Psoas muscle (tissue), 7 donors: ENCODE measurements at regions not wholly inside any gene's neighbourhood (a gene's known extent, or its start where the extent isn't known, plus 50 kb on each side); places are given as distances from the start of the nearest gene placed in this dataset.

Source experiments
- ATAC-seq, 4 donors: fragments of 200-7000 bp; cut with Tn5 transposase; one replicate each; pipeline ENCODE4 v1.9.1; 2020; ENCODE audit warnings: moderate library complexity in 3 of 4, mild to moderate bottlenecking in 2 of 4
- DNase-seq, 2 donors: peaks; one replicate each; pipeline ENCODE4 v3.0.0-alpha.2; 2020
- H3K27ac ChIP-seq: fragments of 200-600 bp; one replicate; pipeline ENCODE4 v1.8.0; 2022
- H3K27me3 ChIP-seq, 3 donors: fragments of 200-600 bp in 1 of 3; one replicate each; pipeline versions ENCODE4 v1.6.1 to v1.8.0; 2013 to 2022; ENCODE audit warnings: low read length in 2 of 3, mild to moderate bottlenecking in 2 of 3, moderate library complexity in 1 of 3; ENCODE audit not compliant: insufficient read depth in 3 of 3
- H3K36me3 ChIP-seq, 2 donors: fragments of 200-600 bp in 1 of 2; one replicate each; pipeline versions ENCODE4 v1.6.1 to v1.8.0; 2013 to 2022; ENCODE audit warnings: low read depth in 1 of 2, mild to moderate bottlenecking in 1 of 2, moderate library complexity in 1 of 2; ENCODE audit not compliant: insufficient read depth in 1 of 2
- H3K4me1 ChIP-seq: fragments of 200-600 bp; one replicate; pipeline ENCODE4 v1.8.0; 2022
- H3K4me3 ChIP-seq: fragments of 200-600 bp; one replicate; pipeline ENCODE4 v1.8.0; 2022; ENCODE audit warnings: mild to moderate bottlenecking
- H3K9me3 ChIP-seq: fragments of 200-600 bp; one replicate; pipeline ENCODE4 v1.8.0; 2022
- WGBS, 3 donors: extraction: QIAGEN DNeasy Blood & Tissue Kit; methylation state at CpG; one replicate each; pipeline versions ENCODE4 v1.1.6 to v1.1.7; 2013; 5-methylcytosine and 5-hydroxymethylcytosine counted together
- intact Hi-C, 2 donors: fragments of 100-400 bp; cut with DNase I; formaldehyde crosslinking; loops; one replicate each; pipeline versions ENCODE4 v1.11.0 to v1.14.2; 2022
- TF ChIP-seq, protein P1 (sequence below): fragments of 200-600 bp; IDR thresholded peaks from one replicate; pipeline ENCODE4 v1.8.0; 2022; ENCODE audit warnings: antibody characterized with exemption
- donor health status: healthy with polysubstance abuse.
- donor health status: DM: no; HTN: no; CAD: no; lungs with moderate emphysema.
- donor health status: Bipolar disorder and iron deficiency.
- donor health status: healthy.
- donor health status: DM: yes; HTN: yes; CAD: no.
- donor health status: DM: no; HTN: no; CAD: no.
- donor health status: DM: yes; HTN: yes; CAD: no.

DNA sequence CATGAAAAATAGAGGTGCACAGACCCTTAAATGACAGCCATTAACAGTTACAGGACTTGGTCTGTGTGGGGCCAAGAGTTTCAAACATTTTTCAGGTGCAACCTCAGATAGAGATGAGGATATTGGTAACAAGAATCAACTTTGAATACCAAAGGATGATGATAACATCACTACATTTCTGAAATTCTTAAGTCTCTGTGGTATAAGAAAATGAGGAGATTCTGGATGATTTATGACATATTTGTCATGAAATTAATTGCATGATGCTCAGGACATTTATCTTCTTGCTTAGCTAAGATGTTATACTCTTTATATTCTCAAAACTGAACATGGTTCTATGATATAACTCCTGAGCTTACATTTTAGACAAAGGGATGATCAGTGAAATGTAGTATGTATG lies 471.8 kb upstream of the CWC22 start:
- TF ChIP-seq, protein P1, sequence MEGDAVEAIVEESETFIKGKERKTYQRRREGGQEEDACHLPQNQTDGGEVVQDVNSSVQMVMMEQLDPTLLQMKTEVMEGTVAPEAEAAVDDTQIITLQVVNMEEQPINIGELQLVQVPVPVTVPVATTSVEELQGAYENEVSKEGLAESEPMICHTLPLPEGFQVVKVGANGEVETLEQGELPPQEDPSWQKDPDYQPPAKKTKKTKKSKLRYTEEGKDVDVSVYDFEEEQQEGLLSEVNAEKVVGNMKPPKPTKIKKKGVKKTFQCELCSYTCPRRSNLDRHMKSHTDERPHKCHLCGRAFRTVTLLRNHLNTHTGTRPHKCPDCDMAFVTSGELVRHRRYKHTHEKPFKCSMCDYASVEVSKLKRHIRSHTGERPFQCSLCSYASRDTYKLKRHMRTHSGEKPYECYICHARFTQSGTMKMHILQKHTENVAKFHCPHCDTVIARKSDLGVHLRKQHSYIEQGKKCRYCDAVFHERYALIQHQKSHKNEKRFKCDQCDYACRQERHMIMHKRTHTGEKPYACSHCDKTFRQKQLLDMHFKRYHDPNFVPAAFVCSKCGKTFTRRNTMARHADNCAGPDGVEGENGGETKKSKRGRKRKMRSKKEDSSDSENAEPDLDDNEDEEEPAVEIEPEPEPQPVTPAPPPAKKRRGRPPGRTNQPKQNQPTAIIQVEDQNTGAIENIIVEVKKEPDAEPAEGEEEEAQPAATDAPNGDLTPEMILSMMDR = no peak
- no peak for DNase-seq
- H3K9me3 ChIP-seq = no peaks in the 10 kb centered on the region
- intact Hi-C loops = no loop called here
- ATAC-seq = no peak
- H3K27ac ChIP-seq = no peak overlapping the region
- H3K4me3 ChIP-seq = no peak overlapping the region
- no peaks in the 10 kb centered on the region for H3K36me3 ChIP-seq
- H3K27me3 ChIP-seq = no peaks in the 10 kb centered on the region
- no peaks in the 10 kb centered on the region for H3K4me1 ChIP-seq

DNA sequence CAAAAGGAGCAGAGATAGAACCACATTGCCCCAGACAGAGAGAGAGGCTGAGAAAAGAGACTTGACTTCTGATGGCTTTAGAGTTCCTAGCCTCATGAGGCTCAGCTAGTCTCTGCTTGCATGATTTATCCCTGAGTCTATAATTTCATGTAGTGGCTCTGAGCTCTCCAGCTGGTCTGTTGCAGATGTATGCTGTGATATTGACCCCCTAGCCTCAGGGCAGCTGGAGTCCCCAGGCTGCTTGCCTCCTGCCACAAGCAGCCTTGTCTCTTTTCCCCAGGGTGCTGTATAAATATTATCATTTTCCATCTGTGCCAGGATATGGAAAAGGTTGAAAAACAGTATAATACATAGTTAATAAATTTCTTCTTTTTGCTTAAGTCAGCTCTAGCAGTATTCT lies 467.6 kb upstream of the CWC22 start:
- DNase-seq = no peak
- TF ChIP-seq, protein P1 = no peak
- no peaks in the 10 kb centered on the region for H3K4me1 ChIP-seq
- no peaks in the 10 kb centered on the region for H3K27me3 ChIP-seq
- H3K9me3 ChIP-seq = no peaks in the 10 kb centered on the region
- ATAC-seq = no peak
- H3K4me3 ChIP-seq = no peak overlapping the region
- no peak overlapping the region for H3K27ac ChIP-seq
- H3K36me3 ChIP-seq = no peaks in the 10 kb centered on the region
- intact Hi-C loops = no loop called here

DNA sequence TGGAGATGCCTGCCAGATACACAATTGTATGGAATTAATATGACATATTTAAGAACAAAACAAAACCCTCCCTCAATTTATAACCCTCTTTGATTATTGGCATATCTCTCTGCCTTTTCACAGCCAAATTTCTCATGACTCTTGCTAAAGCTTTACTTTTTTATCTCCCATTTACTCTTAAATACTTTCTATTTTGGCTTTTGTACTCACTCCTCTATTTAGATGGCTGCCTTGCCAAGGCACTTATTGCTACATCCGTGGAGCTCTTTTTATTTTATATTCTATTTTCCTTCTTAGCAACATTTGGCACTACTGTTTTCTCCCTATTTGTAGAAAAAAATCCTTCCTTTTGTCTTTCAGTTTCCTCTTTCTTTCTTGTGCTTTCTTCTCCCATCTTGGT lies 466.4 kb upstream of the CWC22 start:
- H3K4me3 ChIP-seq = no peak overlapping the region
- H3K4me1 ChIP-seq = no peaks in the 10 kb centered on the region
- peaks cover 8% of the 10 kb centered on the region for H3K9me3 ChIP-seq
- no peak for ATAC-seq
- no peak for DNase-seq
- intact Hi-C loops = no loop called here
- H3K27ac ChIP-seq = no peak overlapping the region
- H3K27me3 ChIP-seq = no peaks in the 10 kb centered on the region
- H3K36me3 ChIP-seq = no peaks in the 10 kb centered on the region
- TF ChIP-seq, protein P1 = no peak
- 69 to 72% (median 70%) methylated on average over 1 of the region's 1 CpG for WGBS, 3 donors

DNA sequence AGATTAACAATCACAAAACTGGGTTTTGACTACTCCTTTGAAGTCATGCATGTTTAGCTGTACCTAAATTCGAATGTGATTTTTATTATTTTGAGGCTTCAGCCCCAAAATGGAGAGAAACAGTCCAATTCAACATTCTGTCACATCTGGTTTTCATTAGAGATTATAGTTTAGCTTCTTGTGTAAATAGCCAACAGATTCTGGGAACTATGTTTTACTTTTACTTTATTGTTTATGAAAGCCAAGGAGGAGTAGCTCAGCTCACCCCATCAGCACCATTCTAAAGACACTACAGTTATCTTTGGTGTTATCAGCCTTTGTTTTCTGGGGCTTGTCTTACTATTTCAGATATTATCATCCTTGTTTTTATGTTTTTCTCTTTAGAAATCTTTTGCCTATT lies 465.0 kb upstream of the CWC22 start:
- ATAC-seq = no peak
- no peak for DNase-seq
- Histone ChIP-seq H3K36me3 (no peaks in the 10 kb centered on the region), H3K4me3 (no peak overlapping the region), H3K9me3 (peaks cover 8% of the 10 kb centered on the region), H3K27ac (no peak overlapping the region), H3K27me3 (no peaks in the 10 kb centered on the region), H3K4me1 (no peaks in the 10 kb centered on the region)
- intact Hi-C loops = no loop called here
- TF ChIP-seq, protein P1 = no peak
- WGBS, 3 donors = 63 to 66% (median 64%) methylated on average over 1 of the region's 1 CpG

DNA sequence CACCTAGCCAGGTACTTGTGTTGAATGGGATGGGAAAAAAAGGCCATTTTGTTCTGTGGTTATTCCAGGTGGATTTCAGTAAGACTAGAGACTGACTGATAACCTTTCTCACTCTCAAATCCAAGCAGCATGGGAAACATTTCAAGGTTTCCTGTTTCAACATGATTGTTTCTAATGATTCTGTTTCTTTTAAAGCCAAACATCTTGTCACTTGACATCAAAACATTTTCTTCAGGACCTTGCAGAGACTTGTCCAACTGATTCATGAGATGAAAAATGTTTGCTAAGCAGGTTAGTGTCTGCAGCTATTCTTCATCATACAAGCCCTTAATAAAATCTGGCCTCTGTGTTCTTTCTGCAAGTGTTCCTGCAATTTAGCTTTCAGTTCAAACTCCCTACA lies 456.5 kb upstream of the CWC22 start:
- no peak overlapping the region for H3K4me3 ChIP-seq
- TF ChIP-seq, protein P1 = no peak
- H3K27me3 ChIP-seq = no peaks in the 10 kb centered on the region
- no peaks in the 10 kb centered on the region for H3K4me1 ChIP-seq
- ATAC-seq = no peak
- H3K36me3 ChIP-seq = no peaks in the 10 kb centered on the region
- no peak overlapping the region for H3K27ac ChIP-seq
- intact Hi-C loops = no loop called here
- no peaks in the 10 kb centered on the region for H3K9me3 ChIP-seq
- no peak for DNase-seq
